BJ (cell line): ENCODE measurements at regions not wholly inside any gene's neighbourhood (a gene's known extent, or its start where the extent isn't known, plus 50 kb on each side); places are given as distances from the start of the nearest gene placed in this dataset.

Experiments used
- CTCF ChIA-PET: fragments of 350-600 bp; formaldehyde crosslinking; extraction: SDS; loops from one replicate; lab custom pipeline; 2021; ENCODE audit warnings: antibody characterized with exemption, inconsistent platforms; lab: Yijun Ruan, JAX
- POLR2A ChIA-PET: fragments of 300-600 bp; sonication (Branson Sonifier 250); formaldehyde crosslinking; extraction: SDS; loops from one replicate; lab custom pipeline; 2021; ENCODE audit warnings: antibody characterized with exemption; lab: Charles Lee
- DNase-seq: peaks from one replicate; pipeline ENCODE4 v3.0.0-alpha.2; 2011; ENCODE audit warnings: low read depth
- H3K27me3 ChIP-seq: 2 replicates; pipeline ENCODE4 v1.6.0; 2011; ENCODE audit warnings: low read length; ENCODE audit not compliant: control insufficient read depth, insufficient read depth
- H3K36me3 ChIP-seq: 2 replicates; pipeline ENCODE4 v1.5.1; 2011; ENCODE audit warnings: low read length; ENCODE audit not compliant: control insufficient read depth, insufficient read depth
- H3K4me3 ChIP-seq: 2 replicates; pipeline ENCODE4 v1.5.1; 2011; ENCODE audit warnings: low read depth, mild to moderate bottlenecking, control low read depth, low read length
- CTCF ChIP-seq: IDR thresholded peaks from 2 replicates; pipeline ENCODE4 v1.5.1; 2011; ENCODE audit warnings: low read depth, mild to moderate bottlenecking, control low read depth, inconsistent platforms, low read length, moderate library complexity; ENCODE audit not compliant: insufficient read depth

GRCh38 chr20:11453430-11453829 is 464.3 kb upstream of the BTBD3 start:
- Histone ChIP-seq H3K36me3 (no peaks in the 10 kb centered on the region), H3K27me3 (no peaks in the 10 kb centered on the region), H3K4me3 (no peak overlapping the region)
- no peak for TF ChIP-seq CTCF
- POLR2A ChIA-PET = no interaction called here
- CTCF ChIA-PET = no interaction called here
- no peak for DNase-seq

GRCh38 chr20:11454966-11455799 is 462.5 kb upstream of the BTBD3 start:
- Histone ChIP-seq H3K4me3 (no peak overlapping the region), H3K27me3 (no peaks in the 10 kb centered on the region), H3K36me3 (no peaks in the 10 kb centered on the region)
- no peak for TF ChIP-seq CTCF
- CTCF ChIA-PET = no interaction called here
- DNase-seq = no peak
- POLR2A ChIA-PET = no interaction called here

- TF ChIP-seq CTCF = no peak
- H3K36me3 ChIP-seq = no peaks in the 10 kb centered on the region
- H3K27me3 ChIP-seq = no peaks in the 10 kb centered on the region
- POLR2A ChIA-PET = no interaction called here
- DNase-seq = no peak
- H3K4me3 ChIP-seq = no peak overlapping the region
- CTCF ChIA-PET = no interaction called here
Observed at GRCh38 chr20:11457488-11457887, 460.2 kb upstream of the BTBD3 start.

GRCh38 chr20:11459090-11459890 is 458.4 kb upstream of the BTBD3 start:
- Histone ChIP-seq H3K36me3 (no peaks in the 10 kb centered on the region), H3K27me3 (no peaks in the 10 kb centered on the region), H3K4me3 (no peak overlapping the region)
- POLR2A ChIA-PET = no interaction called here
- DNase-seq = no peak
- TF ChIP-seq CTCF = no peak
- CTCF ChIA-PET = interaction anchor here (1.0 kb wide), 1 partner anchor 188 kb away, joined by 3 read pairs; no protein-coding TSS in a partner anchor

- H3K36me3 ChIP-seq = no peaks in the 10 kb centered on the region
- no peak for TF ChIP-seq CTCF
- H3K27me3 ChIP-seq = 0 out of 2 replicates have a peak, but pooled peaks cover 2% of the 10 kb centered on the region
- CTCF ChIA-PET = no interaction called here
- H3K4me3 ChIP-seq = no peak overlapping the region
- POLR2A ChIA-PET = no interaction called here
- no peak for DNase-seq
Observed at GRCh38 chr20:11467436-11467835, 450.3 kb upstream of the BTBD3 start.
